GM19351 (cell line): ENCODE measurements at regions not wholly inside any gene's neighbourhood (a gene's known extent, or its start where the extent isn't known, plus 50 kb on each side); places are given as distances from the start of the nearest gene placed in this dataset.
A peak's percentile ranks its signal among the peaks of the same experiment; 100 is the strongest.

Experiments used
- ATAC-seq: cut with Tn5 transposase; IDR thresholded peaks from one replicate; pipeline ENCODE4 v1.9.1; 2021; ENCODE audit warnings: mild to moderate bottlenecking, moderate library complexity; ENCODE audit not compliant: unreplicated experiment

DNA sequence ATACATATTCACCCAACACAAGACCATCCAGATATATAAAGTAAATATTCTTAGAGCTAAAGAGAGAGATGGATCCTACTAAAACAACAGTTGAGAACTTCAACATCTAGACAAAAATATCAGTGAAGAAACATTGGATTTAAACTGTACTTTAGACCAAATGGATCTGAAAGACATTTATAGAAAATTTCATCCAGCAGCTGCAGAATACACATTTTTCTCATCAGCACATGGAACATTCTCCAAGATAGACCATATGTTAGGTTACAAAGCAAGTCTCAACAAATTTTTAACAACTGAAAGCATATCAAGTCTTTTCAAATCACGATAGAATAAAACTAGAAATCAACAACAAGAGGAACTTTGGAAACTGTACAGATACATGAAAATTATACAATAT lies 369.0 kb upstream of the CCDC54 start:
- ATAC-seq = no peak

- ATAC-seq = no peak
These were observed 363.6 kb upstream of the CCDC54 start for GRCh38 chr3:107013641-107014040.

DNA sequence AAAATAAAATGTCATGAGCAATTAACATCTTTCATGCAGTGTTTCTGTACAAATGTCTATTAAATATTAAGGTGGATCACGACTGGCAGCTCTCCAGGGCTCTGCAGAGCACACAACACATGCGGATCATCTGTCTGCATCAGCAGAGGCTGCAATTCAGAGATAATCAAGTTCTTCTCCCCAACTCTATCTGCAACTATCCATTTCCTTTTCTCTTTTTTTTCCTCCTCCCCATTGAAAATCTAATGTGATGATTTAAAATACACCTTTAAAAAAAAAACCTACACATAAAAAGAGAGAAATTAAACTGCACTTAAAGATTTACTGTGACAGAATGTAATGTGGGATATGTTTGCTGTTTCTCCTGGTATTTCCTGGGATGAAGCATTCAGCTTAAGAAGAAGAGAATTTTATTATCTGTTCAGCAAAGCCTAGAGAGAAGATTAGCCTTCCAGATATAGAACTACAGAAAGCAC lies 352.6 kb upstream of the CCDC54 start:
- ATAC-seq = no peak

DNA sequence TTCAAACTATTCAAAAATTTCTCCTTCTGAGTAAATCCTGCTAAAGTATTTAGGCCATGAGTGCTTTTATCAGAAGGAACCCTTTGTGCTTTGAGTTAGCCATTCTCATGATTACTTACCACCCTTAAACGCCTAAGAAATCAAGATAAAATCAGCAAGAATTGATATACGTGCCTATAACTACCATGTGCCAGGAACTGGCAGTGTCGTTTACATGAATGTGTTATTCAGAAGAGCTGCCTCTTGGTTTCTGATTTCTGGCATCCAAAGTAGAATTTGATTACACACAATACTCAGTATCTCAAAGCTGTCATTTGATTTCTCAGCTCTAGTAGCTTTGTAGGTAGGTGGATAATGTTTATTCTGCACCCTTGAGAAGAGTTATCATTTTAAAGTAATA lies 351.3 kb upstream of the CCDC54 start:
- ATAC-seq = no peak

GRCh38 chr3:107028086-107028485 lies 349.2 kb upstream of the CCDC54 start:
- ATAC-seq = no peak

- ATAC-seq = no peak
These were observed 348.6 kb upstream of the CCDC54 start for GRCh38 chr3:107028626-107029025.

GRCh38 chr3:107032111-107032510 lies 345.1 kb upstream of the CCDC54 start:
- ATAC-seq = no peak

DNA sequence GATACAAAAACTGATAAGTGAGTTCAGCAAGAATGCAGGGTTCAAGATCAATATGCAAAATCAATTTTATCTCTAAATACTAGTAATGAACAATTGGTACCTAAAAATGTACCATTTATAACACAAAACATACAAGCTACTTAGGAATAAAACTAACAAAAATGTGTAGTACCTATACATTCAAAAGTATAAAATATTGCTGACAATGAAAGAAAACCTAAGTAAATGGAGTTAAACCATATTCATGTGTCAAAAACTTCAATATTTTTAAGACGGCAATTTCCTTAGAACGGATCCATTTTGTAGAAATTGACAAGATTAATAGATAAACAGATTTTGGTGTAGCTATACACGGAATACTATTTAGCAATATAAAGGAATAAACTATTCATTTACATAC lies 343.1 kb upstream of the CCDC54 start:
- no peak for ATAC-seq

DNA sequence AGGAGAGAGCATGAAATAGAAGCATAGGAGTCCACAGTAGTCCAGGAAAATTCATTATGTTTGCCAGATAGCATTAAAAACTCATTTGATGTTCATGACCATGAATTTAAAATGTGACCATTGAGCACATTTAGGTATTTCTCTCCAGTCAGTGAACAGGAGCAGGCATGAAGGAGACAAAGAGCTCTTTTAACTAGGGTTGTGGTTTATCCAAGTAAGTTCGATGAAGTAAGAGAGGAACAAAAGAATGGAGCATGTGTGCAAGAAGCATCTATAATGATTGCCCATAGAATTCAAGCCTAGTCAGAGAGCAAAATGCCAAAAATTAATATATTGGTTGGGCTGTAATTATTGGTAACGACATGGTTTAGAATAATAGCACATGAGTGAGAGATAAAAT lies 342.1 kb upstream of the CCDC54 start:
- no peak for ATAC-seq

DNA sequence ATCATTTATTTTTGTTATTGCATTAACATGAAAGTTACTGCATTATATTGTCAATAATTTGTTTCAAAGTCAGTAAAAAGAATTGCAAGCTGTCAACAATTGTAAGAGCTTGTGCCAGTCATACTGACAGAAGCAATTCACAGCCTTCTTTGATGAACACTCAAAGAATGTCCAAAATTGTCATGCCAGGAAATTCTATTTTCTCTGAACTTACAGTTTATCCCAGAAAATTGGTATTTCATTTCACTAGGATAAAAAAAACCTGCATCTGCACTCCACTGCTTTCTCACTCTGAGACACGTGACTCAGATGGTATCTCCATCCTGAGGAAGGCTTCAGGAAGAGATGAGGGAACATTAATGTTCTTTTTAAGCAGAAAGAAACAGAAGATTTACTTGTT lies 332.6 kb upstream of the CCDC54 start:
- no peak for ATAC-seq

DNA sequence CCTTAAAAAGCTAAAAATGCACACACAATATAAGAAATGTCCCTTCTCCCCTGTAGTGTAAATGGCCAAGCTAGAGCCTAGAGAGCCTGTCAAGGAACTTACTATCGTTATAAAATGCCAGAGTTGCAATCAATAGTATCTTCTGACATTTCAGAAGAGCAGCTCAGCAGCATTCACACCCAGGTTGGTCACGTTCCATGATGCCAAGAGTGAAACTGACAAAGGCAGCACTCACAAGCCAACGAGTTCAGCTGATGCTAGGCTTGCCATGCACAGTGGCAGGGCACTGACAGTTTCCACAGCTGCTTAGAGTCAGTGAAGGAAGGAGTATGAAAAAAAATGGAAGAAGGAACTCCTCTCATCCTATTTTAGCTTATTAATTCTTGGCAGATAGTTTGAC lies 331.4 kb upstream of the CCDC54 start:
- no peak for ATAC-seq

- no peak for ATAC-seq
These were observed 321.9 kb upstream of the CCDC54 start for GRCh38 chr3:107055181-107055942.

- no peak for ATAC-seq
These were observed 315.8 kb upstream of the CCDC54 start for GRCh38 chr3:107061466-107061865.

DNA sequence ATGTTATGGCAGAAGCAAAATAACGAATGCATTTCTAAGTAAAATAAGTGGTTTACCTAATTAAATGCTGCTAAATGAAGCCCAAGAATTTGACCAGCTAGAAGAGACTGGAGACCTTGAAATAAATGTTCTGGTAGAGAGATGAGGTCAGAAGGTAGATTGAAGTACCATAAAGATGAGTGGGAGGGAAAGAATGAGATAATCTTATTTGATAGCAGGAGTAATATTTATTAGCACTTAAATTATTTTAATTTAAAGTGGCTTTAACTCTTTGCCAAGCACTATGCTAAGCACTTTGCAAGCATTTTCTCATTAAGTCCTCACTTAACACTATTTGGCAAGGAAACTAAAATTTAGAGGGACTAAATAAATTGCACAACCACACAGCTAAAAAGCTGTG lies 314.9 kb upstream of the CCDC54 start:
- ATAC-seq = no peak

DNA sequence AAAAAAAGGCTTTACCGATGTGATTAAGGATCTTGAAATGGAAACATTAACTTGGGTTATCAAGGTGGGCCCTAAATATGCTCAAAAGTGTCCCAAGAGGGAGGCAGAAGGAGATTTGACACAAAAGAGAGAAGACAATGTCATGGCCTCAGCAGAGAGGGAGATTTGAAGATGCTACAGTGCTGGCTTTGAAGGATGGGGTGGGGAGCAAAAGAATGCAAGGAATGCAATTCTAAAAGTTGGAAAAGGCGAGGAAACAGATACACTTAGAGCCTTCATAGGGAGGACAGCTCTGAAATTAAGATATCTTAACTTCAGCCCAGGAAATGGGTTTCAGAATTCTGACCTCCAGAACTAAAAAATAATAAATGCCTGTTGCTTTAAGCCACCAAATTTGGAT lies 314.5 kb upstream of the CCDC54 start:
- ATAC-seq = no peak

DNA sequence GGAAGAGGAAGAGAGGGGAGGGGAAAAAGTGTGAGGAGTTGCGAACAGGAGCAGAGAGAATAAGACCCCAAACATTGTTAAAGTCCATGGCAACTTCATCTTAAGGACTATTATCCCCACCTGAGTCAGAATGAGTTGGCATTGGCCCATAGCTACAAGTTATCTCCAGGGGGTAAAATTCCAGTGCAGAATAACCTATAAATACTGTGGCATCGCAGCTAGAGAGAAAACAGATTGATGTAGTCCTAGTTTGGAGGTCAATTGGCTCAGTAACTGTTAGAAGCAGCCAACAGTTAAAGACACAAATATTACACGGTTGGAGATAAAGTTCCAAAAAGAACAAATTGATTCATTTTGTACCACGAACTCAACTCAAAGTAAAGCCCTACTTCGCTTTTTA lies 313.9 kb upstream of the CCDC54 start:
- ATAC-seq = no peak

DNA sequence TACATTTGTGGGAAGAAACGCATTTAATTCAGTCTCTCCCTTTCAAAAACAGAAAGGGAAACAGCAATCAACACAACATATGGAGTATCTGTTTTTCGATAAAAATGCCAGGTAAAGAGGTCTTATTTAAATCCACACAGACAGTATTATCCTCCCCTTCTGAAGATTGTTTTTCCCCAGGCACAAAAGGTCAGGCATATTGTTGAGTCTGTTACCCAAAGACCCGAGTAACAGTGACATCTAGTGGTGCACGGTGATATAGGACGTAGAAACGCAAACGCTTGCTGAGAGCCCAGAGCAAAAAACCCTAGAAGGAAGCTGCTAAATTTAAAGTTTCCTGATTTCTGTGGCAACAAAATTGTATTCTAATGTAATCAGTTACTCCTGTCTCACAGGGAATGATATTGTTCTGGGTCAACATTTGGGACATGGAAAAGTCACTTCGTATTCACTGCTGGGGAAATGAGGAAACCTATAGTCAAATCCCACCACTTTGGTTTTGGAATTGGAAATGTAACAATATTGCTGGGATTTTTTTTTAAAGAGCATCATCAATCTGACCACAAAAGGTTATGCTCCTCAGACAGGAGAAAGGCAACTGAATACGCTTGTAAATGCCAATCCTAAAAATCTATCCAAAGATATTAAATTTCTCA lies 312.7 kb upstream of the CCDC54 start:
- ATAC-seq = peak; percentile 89

DNA sequence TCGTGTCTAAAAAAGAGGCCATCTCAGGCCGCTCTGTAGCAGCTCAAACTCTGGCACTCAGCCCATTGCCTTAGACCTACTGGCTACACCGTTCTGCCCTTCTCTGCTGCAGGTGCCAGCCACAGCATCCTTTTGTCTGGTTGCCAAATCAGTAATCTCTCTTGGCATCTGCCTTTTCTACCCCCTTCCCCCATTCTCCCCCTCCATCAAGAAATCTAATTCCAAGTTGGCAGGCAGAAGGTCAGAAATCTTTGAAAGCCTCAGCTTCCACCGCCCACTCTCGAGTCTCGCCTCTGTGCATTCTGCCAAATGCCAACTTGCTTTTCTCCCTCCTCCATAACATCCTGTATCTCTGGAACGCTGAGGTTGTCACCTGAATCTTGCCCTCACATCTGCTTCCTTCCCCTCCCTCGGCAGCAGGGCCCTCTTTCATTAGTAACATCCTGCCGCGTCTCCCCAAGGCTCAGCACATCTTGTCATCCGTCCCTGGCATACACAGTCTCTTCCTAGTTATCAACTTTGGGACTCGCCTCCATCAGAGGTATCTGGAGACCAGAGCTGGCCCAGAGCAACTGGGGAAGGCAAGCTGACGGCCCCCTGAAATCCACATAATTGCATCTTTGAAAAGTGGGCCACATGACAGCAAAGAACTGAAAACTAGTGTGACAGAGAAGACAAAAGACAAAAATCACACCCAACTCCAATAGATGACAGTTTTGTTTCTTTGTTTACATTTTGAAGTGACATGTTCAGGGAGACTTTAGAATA lies 312.0 kb upstream of the CCDC54 start:
- no peak for ATAC-seq

DNA sequence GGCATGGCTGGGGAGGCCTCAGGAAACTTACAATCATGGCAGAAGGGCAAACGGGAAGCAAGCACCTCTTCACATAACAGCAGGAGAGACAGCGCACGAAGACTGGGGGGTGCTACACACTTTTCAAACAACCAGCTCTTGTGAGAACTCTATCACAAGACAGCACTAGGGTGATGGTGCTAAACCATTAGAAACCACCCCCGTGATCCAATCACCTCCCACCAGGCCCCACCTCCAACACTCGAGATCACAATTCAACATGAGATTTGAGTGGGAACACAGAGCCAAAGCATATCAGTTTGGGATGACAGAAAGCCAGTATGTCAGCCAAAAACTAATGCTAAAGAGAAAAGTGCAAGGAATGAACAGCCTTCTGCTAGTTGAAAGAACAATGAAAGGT lies 309.8 kb upstream of the CCDC54 start:
- ATAC-seq = no peak

- no peak for ATAC-seq
These were observed 308.3 kb upstream of the CCDC54 start for GRCh38 chr3:107068980-107069379.

- ATAC-seq = no peak
These were observed 300.3 kb upstream of the CCDC54 start for GRCh38 chr3:107076946-107077345.

DNA sequence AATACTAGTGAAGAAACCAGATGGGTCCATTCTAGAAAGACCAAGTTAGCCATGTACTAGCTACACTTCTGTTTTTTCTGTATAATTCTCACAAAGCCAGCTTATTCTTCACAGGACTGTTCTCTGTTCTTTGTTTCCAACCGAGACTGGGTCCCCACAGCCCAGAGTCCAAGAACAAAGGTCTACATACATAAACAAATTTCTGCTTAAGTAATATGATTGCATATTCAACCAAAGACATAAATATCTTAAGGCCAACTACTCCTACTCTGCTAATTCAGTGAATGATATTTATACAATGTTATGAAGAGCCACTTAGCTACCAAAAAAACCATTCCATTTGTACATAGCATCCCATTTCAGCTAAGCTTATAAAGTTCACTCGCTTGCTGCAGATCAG lies 299.8 kb upstream of the CCDC54 start:
- ATAC-seq = no peak
